ENCODE measurements at regions not wholly inside any gene's neighbourhood (a gene's known extent, or its start where the extent isn't known, plus 50 kb on each side); places are given as distances from the start of the nearest gene placed in this dataset.
A peak's percentile ranks its signal among the peaks of the same experiment; 100 is the strongest.

DNA sequence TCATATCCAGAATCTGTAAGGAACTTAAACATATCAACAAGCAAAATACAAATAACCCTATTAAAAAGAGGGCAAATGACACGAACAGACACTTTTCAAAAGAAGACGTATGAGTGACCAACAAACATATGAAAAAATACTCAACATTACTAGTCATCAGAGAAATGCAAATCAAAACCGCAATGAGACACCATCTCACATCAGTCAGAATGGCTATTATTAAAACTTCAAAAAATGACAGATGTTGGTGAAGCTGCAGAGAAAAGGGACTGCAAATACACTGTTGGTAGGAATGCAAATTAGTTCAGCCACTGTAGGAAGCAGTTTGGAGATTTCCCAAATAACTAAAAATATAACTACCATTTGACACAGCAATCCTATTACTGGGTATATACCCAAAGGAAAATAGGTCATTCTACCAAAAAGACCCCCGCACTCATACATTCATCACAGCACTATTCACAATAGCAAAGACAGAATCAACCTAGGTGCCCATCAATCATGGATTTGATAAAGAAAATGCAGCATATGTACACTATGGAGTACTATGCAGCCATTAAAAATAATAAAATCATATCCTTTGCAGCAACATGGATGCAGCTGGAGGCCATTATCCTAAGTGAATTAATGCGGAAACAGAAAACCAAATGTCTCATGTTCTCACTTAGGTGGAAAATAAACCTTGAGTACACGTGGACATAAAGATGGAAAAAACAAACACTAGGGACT is 230.1 kb upstream of the RAB4A start:
- DNase-seq = no peak

- DNase-seq = no peak
Measured at GRCh38 chr1:229041946-229042345, 229.0 kb upstream of the RAB4A start.

DNA sequence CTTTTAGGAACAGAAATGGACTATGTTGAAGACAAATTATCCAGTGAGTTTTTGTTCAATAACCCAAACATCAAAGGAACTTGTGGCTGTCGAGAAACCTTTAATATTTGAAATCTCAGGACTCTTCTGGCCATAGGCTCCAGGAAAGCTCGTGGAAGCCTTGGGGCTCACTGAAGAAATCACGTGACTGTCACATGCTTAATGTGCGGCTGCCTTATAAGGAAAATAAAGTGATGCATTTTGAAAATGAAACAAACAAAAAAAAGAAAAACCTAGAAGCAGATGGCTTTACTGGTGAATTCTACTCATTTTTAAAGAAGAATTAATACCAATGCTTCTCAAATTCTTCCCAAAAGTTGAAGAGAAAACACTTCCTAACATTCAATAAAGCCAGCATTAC is 228.4 kb upstream of the RAB4A start:
- no peak for DNase-seq

- DNase-seq = no peak
Measured at GRCh38 chr1:229043115-229043514, 227.8 kb upstream of the RAB4A start.

- DNase-seq = no peak
Measured at GRCh38 chr1:229046251-229046853, 224.6 kb upstream of the RAB4A start.

- no peak for DNase-seq
Measured at GRCh38 chr1:229047161-229047839, 223.6 kb upstream of the RAB4A start.

- no peak for DNase-seq
Measured at GRCh38 chr1:229047840-229048620, 222.9 kb upstream of the RAB4A start.

DNA sequence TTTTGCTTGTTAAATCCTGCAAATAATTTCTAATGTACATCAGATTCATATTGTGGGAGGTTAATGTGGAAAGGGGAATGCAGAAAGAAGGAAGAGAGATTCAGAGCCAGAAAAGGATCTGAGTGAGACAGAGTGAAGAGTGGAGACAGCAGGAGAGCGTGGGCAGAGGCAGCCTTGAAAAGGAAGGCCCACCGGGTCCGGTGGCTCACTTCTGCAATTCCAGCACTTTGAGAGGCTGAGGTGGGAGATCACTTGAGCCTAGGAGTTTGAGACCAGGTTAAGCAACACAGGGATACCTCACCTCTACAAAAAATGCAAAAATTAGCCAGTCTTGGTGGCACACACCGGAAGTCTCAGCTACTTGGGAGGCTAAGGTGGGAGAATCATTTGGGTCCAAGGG is 222.0 kb upstream of the RAB4A start:
- DNase-seq = no peak

- no peak for DNase-seq
Measured at GRCh38 chr1:229056046-229056445, 214.9 kb upstream of the RAB4A start.

GRCh38 chr1:229058111-229058561 is 212.8 kb upstream of the RAB4A start:
- peak in 1 of 2 experiments; percentile 28 for DNase-seq

DNA sequence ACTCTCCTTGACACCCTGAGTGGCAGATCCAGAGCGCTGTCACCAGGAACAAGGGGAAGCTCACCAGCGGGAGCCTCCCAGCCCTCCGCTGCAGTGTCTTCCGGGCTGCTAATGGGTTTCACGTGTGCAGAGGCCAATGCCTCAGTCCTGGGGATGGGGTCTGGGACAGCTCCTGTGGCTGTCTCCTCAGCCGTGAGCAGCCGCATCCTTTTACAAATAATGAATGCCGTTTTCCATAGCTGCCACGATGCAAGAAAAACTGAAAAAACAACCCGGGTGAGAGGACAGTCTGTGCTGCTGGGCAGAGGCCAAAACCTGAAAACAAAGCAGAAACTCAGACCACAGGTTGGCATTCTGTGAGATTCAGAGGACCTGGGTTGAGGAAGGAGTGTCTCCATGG is 212.2 kb upstream of the RAB4A start:
- peak; percentile 22 to 47 for DNase-seq

- peak in 1 of 2 experiments; percentile 32 for DNase-seq
Measured at GRCh38 chr1:229059671-229060539, 211.0 kb upstream of the RAB4A start.

DNA sequence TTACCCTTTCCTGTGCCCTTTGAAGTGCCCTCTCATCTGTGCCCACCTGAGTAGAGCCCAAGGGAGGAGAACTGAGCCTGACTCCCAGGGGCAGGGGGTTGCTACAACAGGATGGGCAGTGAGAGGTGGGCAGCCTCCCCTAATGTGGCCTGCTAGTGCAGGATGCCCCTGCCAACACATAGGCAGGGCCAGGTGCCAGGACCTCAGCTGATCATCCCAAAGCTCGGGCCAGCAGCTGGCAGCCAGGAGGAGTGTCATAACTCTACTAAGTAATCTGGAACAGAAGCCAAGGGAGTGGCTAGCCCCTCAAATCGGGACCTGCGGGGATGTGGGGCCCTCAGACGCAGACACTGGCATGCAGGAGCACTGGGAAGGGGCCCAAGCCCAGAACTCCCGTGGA is 208.8 kb upstream of the RAB4A start:
- peak; percentile 66 to 71 for DNase-seq

DNA sequence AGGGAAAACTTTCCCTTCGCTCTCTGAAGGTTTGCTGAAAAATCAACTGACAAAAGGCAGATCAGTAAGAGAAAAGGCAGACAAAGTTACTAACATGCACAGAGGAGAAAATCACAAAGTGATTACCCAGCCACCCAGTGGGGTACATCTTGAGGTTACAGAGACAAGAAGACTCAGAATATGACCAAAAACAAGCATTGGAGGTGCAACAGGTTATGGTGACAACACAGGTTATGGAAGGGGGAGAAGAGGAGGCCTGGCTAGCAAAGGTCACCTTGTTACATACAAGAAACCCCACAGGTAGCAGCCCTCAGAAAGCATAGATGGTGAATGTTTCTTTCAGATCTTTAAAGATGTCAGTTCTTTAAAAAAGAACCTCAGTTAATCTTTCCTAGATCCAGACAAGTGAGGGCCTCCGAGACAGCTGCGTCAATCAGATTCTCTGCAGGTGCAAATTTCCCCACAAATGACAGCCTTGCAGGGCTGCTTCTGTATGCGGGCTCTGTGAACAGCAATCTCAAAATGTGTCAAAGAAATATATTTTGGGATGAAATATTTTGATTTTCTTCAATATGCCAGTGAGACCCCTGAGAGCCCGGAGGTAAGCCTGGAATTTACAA is 207.6 kb upstream of the RAB4A start:
- DNase-seq = no peak

GRCh38 chr1:229064320-229065168 is 206.4 kb upstream of the RAB4A start:
- no peak for DNase-seq

GRCh38 chr1:229065613-229066012 is 205.3 kb upstream of the RAB4A start:
- DNase-seq = no peak

- no peak for DNase-seq
Measured at GRCh38 chr1:229066591-229066990, 204.3 kb upstream of the RAB4A start.

DNA sequence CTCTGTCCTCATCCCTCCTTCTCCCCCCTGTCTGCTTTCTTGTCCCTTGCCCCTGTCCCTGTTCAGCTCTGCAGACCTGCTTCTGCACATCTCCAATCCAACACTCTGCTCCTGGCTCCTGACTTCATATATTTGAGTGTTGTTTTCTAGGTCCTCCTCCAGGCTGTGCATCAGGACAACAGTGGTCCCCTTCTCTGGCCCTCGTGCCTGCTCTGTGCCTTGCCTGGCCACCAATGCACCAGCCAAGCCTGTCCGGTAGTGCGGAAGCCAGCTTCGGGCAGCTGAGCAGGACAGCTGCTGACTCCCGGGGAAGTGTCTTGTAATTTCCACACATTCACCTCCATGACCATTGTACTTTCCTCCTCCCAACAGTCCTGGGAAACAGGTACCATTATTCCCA is 203.4 kb upstream of the RAB4A start:
- DNase-seq = no peak

DNA sequence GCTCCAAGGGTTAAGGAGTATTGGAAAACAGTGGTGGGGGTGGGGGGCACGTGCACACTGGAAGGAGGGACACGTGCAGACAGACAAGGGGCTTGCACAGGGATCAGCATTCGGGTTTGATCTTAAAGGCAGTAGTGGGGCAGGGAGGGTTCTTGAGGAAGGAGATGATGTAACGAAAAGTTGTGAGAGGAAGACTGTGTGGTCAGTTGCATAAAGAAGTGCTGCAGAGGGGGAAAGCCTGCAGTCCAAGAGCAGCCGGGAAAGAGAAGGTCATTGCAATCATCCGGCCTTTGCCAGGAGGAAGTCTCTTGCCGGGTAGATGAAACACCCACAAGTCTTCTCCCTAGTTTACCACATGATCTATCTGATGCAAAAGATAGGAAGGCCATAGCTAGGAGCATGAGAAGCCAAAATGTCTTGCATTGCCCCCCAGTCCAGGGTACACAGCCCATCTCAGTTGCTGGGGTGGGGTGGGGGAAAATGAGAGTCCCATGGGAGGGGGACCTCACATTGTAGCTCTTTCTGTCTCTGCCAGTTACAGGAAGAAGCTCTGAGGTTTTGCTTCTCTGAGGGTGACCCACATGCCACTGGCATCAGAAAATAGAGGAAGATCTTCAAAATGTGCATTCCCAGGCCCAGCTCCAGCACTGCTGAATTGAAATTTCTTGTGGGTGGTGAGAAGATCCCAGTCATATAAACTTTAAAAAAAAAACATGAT is 202.5 kb upstream of the RAB4A start:
- no peak for DNase-seq

- no peak for DNase-seq
Measured at GRCh38 chr1:229069176-229069575, 201.7 kb upstream of the RAB4A start.

Data from NCI-H446 (cell line).